ENCODE measurements at regions not wholly inside any gene's neighbourhood (a gene's known extent, or its start where the extent isn't known, plus 50 kb on each side); places are given as distances from the start of the nearest gene placed in this dataset.

- DNase-seq (no peak), ATAC-seq (no peak)
- H3K9me3 ChIP-seq = peaks cover 5% of the 10 kb centered on the region
- no peaks in the 10 kb centered on the region for H3K4me1 ChIP-seq (ENCODE audit: low read depth)
- H3K4me3 ChIP-seq = no peak overlapping the region
- intact Hi-C loops (cut with DNase I, micrococcal nuclease) = no loop called here
- no peak for TF ChIP-seq CTCF (IDR thresholded peaks at IDR 0.05)
- H3K36me3 ChIP-seq (ENCODE audit: low read depth) = no peaks in the 10 kb centered on the region
Observed at GRCh38 chr4:155571184-155571944, 95.3 kb upstream of the GUCY1A1 start.

DNA sequence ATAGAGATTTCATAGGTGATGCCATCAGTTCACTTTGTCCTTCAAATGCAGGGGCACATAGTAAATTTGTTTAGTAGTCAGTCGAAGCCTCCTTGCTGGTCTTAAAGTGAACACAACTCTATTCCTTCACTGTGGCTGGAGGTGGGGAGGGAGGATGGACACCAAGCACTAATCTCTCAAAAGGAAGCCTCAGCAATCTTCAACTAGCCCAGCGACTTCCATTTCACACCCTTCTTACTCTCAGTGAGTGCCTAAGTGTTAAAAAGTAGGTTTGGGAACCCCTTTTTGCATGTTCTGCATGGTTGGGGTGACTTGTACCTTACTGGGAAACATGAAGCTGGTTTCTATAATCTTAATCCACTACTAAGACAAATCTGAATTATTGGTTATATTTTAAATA lies 96.0 kb upstream of the GUCY1A1 start:
- ATAC-seq (no peak), DNase-seq (no peak)
- intact Hi-C loops (cut with DNase I, micrococcal nuclease) = no loop called here
- no peak for TF ChIP-seq CTCF (IDR thresholded peaks at IDR 0.05)
- no peaks in the 10 kb centered on the region for H3K4me1 ChIP-seq (ENCODE audit: low read depth)
- no peak overlapping the region for H3K4me3 ChIP-seq
- no peaks in the 10 kb centered on the region for H3K36me3 ChIP-seq (ENCODE audit: low read depth)
- H3K9me3 ChIP-seq = peaks cover 5% of the 10 kb centered on the region

DNA sequence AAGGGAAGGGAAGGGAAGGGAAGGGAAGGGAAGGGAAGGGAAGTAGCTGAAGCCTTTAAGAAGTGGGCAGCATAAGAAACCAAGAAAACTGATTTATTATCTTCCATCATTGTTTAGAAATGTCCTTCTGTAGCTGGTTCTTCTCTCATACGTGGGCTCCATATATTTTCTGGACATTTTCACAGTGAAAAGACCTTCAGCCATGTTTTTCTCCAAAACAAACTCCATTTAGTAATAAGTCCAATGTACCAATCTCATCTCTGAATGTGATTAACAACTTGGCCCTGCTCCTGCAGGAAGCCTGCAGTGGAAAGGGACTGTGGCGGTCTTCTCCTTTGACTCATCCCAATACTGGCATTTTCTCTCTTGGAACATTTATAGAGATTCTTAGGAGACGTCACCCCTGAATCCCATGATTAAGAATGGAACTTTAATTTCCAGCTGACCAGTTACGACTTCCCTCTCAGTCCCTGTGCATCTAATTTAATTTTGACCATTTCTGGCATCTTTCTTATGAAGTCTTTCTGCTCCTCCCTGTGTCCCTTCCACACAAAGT lies 96.6 kb upstream of the GUCY1A1 start:
- DNase-seq = no peak
- ATAC-seq = no peak
- TF ChIP-seq CTCF (IDR thresholded peaks at IDR 0.05) = no peak
- Histone ChIP-seq H3K9me3 (peaks cover 5% of the 10 kb centered on the region), H3K4me1 (ENCODE audit: low read depth) (no peaks in the 10 kb centered on the region), H3K36me3 (ENCODE audit: low read depth) (no peaks in the 10 kb centered on the region), H3K4me3 (no peak overlapping the region)
- intact Hi-C loops (cut with DNase I, micrococcal nuclease) = no loop called here

DNA sequence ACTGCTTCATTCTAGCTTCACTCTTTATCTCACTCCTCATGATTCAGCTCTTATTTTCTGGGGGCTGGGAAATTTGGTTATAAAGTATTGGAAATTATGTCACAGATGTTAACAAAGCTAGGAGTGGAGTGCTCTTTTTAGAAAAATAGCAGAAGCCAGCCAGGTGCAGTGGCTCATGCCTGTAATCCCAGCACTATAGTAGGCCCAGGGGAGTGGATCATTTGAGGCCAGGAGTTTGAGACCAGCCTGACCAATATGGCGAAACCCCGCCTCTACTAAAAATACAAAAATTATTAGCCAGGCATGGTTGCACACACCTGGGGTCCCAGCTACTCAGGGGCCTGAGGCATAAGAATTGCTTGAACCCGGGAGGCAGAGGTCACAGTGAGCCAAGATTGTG lies 97.2 kb upstream of the GUCY1A1 start:
- intact Hi-C loops (cut with DNase I, micrococcal nuclease) = no loop called here
- no peaks in the 10 kb centered on the region for H3K36me3 ChIP-seq (ENCODE audit: low read depth)
- no peak for DNase-seq
- TF ChIP-seq CTCF (IDR thresholded peaks at IDR 0.05) = no peak
- no peak overlapping the region for H3K4me3 ChIP-seq
- peaks cover 1% of the 10 kb centered on the region for H3K9me3 ChIP-seq
- H3K4me1 ChIP-seq (ENCODE audit: low read depth) = no peaks in the 10 kb centered on the region
- no peak for ATAC-seq

- DNase-seq (no peak), ATAC-seq (no peak)
- H3K4me3 ChIP-seq = no peak overlapping the region
- no peaks in the 10 kb centered on the region for H3K36me3 ChIP-seq (ENCODE audit: low read depth)
- intact Hi-C loops (cut with DNase I, micrococcal nuclease) = no loop called here
- TF ChIP-seq CTCF (IDR thresholded peaks at IDR 0.05) = no peak
- H3K4me1 ChIP-seq (ENCODE audit: low read depth) = no peaks in the 10 kb centered on the region
- H3K9me3 ChIP-seq = no peaks in the 10 kb centered on the region
Observed at GRCh38 chr4:155568641-155569220, 97.9 kb upstream of the GUCY1A1 start.

Data from mucosa of descending colon (tissue), 3 donors.